Natural killer cell (primary cell): ENCODE measurements at regions not wholly inside any gene's neighbourhood (a gene's known extent, or its start where the extent isn't known, plus 50 kb on each side); places are given as distances from the start of the nearest gene placed in this dataset.

ENCODE experiments used
- ATAC-seq, 3 donors: fragments of 150-1000 bp in 2 of 3; fragments of 200-7000 bp in 1 of 3; cut with Tn5 transposase; 1 replicate in 1 of 3; 2 replicates in 2 of 3; pipeline ENCODE4 v1.10.0; 2021; ENCODE audit warnings: mild to moderate bottlenecking in 2 of 3, moderate library complexity in 2 of 3
- DNase-seq, 2 donors: peaks; one replicate each; pipeline versions ENCODE4 v3.0.0 to v3.0.0-alpha.2; 2013 to 2021; ENCODE audit warnings: mixed read lengths in 1 of 2
- H3K27ac ChIP-seq: one replicate; pipeline ENCODE4 v1.5.1; 2013; ENCODE audit warnings: mild to moderate bottlenecking, low read length
- H3K27me3 ChIP-seq: one replicate; pipeline ENCODE4 v1.6.1; 2013; ENCODE audit warnings: low read length; ENCODE audit not compliant: control insufficient read depth, insufficient read depth
- H3K36me3 ChIP-seq: one replicate; pipeline ENCODE4 v1.6.1; 2013; ENCODE audit warnings: low read length; ENCODE audit not compliant: control insufficient read depth, insufficient read depth
- H3K4me1 ChIP-seq: one replicate; pipeline ENCODE4 v1.6.1; 2013; ENCODE audit warnings: low read length; ENCODE audit not compliant: control insufficient read depth, insufficient read depth
- H3K4me3 ChIP-seq: one replicate; pipeline ENCODE4 v1.5.1; 2013; ENCODE audit warnings: low read length
- H3K9me3 ChIP-seq: one replicate; pipeline ENCODE4 v1.6.1; 2013; ENCODE audit warnings: low read length; ENCODE audit not compliant: control insufficient read depth, insufficient read depth
- H3K27ac Mint-ChIP-seq, 2 donors: one replicate each; pipeline ENCODE4 v1.8.0; 2022; ENCODE audit warnings: mild to moderate bottlenecking in 2 of 2, mixed read lengths in 2 of 2, moderate library complexity in 1 of 2
- H3K27me3 Mint-ChIP-seq, 2 donors: one replicate each; pipeline ENCODE4 v1.8.0; 2022; ENCODE audit warnings: low read depth in 2 of 2, mixed read lengths in 2 of 2
- H3K36me3 Mint-ChIP-seq: one replicate; pipeline ENCODE4 v1.8.0; 2022; ENCODE audit warnings: mixed read lengths
- H3K4me1 Mint-ChIP-seq, 2 donors: one replicate each; pipeline ENCODE4 v1.8.0; 2022; ENCODE audit warnings: mixed read lengths in 2 of 2
- H3K4me3 Mint-ChIP-seq: one replicate; pipeline ENCODE4 v1.8.0; 2022; ENCODE audit warnings: mild to moderate bottlenecking, moderate library complexity, mixed read lengths
- H3K9me3 Mint-ChIP-seq, 2 donors: one replicate each; pipeline ENCODE4 v1.8.0; 2022; ENCODE audit warnings: mixed read lengths in 2 of 2
- WGBS: methylation state at CpG from one replicate; pipeline ENCODE4 v1.1.7; 2013; ENCODE audit warnings: missing lambda C conversion rate; ENCODE audit not compliant: insufficient coverage; 5-methylcytosine and 5-hydroxymethylcytosine counted together
- intact Hi-C: fragments of 100-400 bp; cut with micrococcal nuclease; formaldehyde crosslinking; loops from one replicate; pipeline ENCODE4 v1.14.2; 2022
- TF ChIP-seq, protein P1 (sequence below): fragments of 200-600 bp; IDR thresholded peaks from one replicate; pipeline ENCODE4 v1.8.0; 2022; ENCODE audit warnings: antibody characterized with exemption

DNA sequence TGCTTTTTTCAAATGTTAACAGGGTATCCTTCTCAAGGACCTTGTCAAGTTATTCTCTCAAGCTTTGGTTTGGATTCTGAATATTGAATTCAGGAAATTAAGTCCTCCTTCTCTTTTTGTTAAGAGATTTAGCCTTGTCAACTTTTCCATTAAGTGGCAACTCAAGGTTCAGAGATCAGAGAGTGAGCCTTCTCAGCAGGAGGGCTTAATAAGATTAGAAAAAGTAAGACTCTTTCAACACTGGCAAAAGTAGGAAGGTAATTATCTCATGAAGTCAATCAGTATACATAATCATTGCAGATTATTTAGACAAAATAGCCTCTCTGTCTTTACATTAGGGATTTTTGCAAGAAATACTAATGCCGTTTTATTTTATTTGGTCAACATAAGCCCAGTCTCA is 330.7 kb downstream of the KIF2B start:
- no peak overlapping the region for H3K27ac Mint-ChIP-seq
- 83% methylated on average over 1 of the region's 1 CpG for WGBS
- no peaks in the 10 kb centered on the region for H3K4me1 ChIP-seq
- TF ChIP-seq, protein P1, sequence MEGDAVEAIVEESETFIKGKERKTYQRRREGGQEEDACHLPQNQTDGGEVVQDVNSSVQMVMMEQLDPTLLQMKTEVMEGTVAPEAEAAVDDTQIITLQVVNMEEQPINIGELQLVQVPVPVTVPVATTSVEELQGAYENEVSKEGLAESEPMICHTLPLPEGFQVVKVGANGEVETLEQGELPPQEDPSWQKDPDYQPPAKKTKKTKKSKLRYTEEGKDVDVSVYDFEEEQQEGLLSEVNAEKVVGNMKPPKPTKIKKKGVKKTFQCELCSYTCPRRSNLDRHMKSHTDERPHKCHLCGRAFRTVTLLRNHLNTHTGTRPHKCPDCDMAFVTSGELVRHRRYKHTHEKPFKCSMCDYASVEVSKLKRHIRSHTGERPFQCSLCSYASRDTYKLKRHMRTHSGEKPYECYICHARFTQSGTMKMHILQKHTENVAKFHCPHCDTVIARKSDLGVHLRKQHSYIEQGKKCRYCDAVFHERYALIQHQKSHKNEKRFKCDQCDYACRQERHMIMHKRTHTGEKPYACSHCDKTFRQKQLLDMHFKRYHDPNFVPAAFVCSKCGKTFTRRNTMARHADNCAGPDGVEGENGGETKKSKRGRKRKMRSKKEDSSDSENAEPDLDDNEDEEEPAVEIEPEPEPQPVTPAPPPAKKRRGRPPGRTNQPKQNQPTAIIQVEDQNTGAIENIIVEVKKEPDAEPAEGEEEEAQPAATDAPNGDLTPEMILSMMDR = no peak
- no peaks in the 10 kb centered on the region for H3K27me3 ChIP-seq
- H3K4me3 Mint-ChIP-seq = no peak overlapping the region
- intact Hi-C loops = no loop called here
- ATAC-seq = no peak
- H3K27me3 Mint-ChIP-seq = no peaks in the 10 kb centered on the region
- no peaks in the 10 kb centered on the region for H3K36me3 ChIP-seq
- H3K4me3 ChIP-seq = no peak overlapping the region
- peaks cover 16 to 22% of the 10 kb centered on the region in 2 donors for H3K9me3 Mint-ChIP-seq
- no peak overlapping the region for H3K27ac ChIP-seq
- H3K4me1 Mint-ChIP-seq = no peaks in the 10 kb centered on the region
- H3K36me3 Mint-ChIP-seq = peaks cover 9% of the 10 kb centered on the region
- no peaks in the 10 kb centered on the region for H3K9me3 ChIP-seq
- no peak for DNase-seq

DNA sequence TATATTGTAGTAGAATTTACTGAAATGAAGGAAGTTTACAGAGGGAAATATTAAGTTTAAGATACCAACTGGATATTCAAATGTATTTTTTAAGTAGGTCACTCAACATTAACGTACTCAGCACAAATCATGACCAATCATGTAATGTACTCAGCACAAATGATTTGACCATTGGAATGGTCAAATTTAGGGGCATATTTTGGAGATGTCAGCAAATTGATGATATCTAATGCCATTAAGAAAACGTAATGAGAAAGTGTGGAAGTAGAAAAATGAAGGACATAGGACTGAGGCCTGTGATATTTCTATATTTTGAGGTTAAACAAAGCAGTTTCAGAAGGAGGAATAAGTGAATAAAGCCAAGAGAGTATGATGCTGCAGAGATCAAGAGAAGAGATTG is 334.8 kb downstream of the KIF2B start:
- H3K27me3 ChIP-seq = no peaks in the 10 kb centered on the region
- DNase-seq (no peak), ATAC-seq (no peak)
- Mint-ChIP-seq H3K36me3 (peaks cover 9% of the 10 kb centered on the region), H3K4me1 (no peaks in the 10 kb centered on the region), H3K9me3 (peaks cover 19 to 27% of the 10 kb centered on the region in 2 donors), H3K4me3 (no peak overlapping the region), H3K27ac (no peak overlapping the region), H3K27me3 (no peaks in the 10 kb centered on the region)
- no peak overlapping the region for H3K27ac ChIP-seq
- 42% methylated on average over 1 of the region's 2 CpGs for WGBS
- TF ChIP-seq, protein P1 = no peak
- H3K4me3 ChIP-seq = no peak overlapping the region
- intact Hi-C loops = no loop called here
- H3K9me3 ChIP-seq = no peaks in the 10 kb centered on the region
- no peaks in the 10 kb centered on the region for H3K4me1 ChIP-seq
- no peaks in the 10 kb centered on the region for H3K36me3 ChIP-seq

DNA sequence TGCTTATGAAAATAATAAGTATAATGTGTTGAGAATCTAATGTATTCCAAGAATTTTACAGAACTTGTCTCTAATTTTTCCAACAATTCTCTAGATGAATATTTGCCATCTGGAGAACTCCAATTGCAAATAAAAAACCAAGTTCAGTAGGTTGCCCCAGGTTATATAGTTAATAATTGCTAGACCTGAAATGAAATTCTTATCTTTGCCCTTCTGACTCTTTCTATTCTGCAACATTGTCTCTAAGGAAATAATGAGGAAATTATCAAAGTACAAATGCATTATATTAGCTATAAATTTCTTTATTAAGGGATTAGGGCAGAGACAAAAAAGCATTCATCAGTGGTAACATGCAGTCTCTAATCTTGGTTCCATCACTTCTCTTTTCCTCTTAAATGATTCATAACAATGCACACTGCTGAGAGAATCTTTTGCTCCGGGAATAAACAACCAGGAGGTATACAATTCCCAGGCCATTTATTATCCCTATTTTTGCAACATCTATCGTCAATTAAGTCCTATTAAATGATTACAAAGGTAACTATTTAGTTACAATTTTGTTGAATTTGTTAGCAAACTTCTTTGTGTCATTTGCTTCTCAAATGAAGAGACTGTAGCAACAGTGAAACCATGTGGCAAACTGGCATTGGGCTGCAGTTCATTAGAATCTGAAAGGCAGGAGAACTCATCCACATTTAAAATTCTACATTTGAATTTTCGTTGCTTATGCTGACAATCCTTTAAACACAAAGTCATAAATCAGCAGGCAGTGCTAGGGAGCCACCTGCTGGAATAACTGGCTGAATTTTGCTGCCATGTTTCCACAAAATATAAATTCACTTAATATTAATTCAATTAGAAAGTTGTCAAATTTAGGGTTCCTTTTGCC is 349.6 kb downstream of the KIF2B start:
- intact Hi-C loops = no loop called here
- 0% methylated on average over 2 of the region's 3 CpGs for WGBS
- H3K36me3 ChIP-seq = no peaks in the 10 kb centered on the region
- Mint-ChIP-seq H3K27ac (no peak overlapping the region), H3K4me1 (no peaks in the 10 kb centered on the region), H3K27me3 (no peaks in the 10 kb centered on the region), H3K4me3 (no peak overlapping the region), H3K36me3 (no peaks in the 10 kb centered on the region), H3K9me3 (peaks cover 11 to 14% of the 10 kb centered on the region in 2 donors)
- H3K9me3 ChIP-seq = peaks cover 3% of the 10 kb centered on the region
- H3K4me3 ChIP-seq = no peak overlapping the region
- TF ChIP-seq, protein P1 = no peak
- H3K4me1 ChIP-seq = no peaks in the 10 kb centered on the region
- DNase-seq (no peak), ATAC-seq (no peak)
- H3K27ac ChIP-seq = no peak overlapping the region
- no peaks in the 10 kb centered on the region for H3K27me3 ChIP-seq

DNA sequence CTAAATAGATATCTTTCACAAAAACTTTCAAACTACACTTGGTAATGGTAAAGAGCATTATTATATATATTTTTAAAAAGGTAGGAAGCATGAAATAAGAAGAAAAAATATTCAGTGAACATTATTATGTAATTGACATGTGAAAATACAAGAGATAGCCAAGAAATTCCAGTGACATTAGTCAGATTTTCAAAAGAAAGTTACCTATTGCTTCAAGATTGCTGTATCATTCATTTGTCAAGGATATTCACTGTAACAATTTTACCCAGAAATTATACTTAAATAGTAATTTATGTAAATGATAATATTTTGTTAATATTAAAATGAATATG is 350.2 kb downstream of the KIF2B start:
- TF ChIP-seq, protein P1 = no peak
- Mint-ChIP-seq H3K9me3 (peaks cover 10 to 11% of the 10 kb centered on the region in 2 donors), H3K27ac (no peak overlapping the region), H3K4me1 (no peaks in the 10 kb centered on the region), H3K27me3 (no peaks in the 10 kb centered on the region), H3K36me3 (no peaks in the 10 kb centered on the region), H3K4me3 (no peak overlapping the region)
- ATAC-seq = no peak
- H3K4me1 ChIP-seq = no peaks in the 10 kb centered on the region
- intact Hi-C loops = no loop called here
- H3K9me3 ChIP-seq = no peaks in the 10 kb centered on the region
- no peaks in the 10 kb centered on the region for H3K27me3 ChIP-seq
- DNase-seq = no peak
- H3K36me3 ChIP-seq = no peaks in the 10 kb centered on the region
- H3K27ac ChIP-seq = no peak overlapping the region
- no peak overlapping the region for H3K4me3 ChIP-seq
